Astrocyte (in vitro differentiated cells and primary cell): ENCODE measurements at regions not wholly inside any gene's neighbourhood (a gene's known extent, or its start where the extent isn't known, plus 50 kb on each side); places are given as distances from the start of the nearest gene placed in this dataset.

ENCODE experiments used
- DNase-seq: peaks from one replicate; pipeline ENCODE4 v3.0.0-alpha.2; 2010; ENCODE audit warnings: low read depth
- FAIRE-seq: peaks from 2 replicates; lab custom pipeline; 2011; peaks lifted over from hg19 to GRCh38; lab: Jason Lieb, UNC
- H2AFZ ChIP-seq: 2 replicates; pipeline ENCODE4 v1.6.0; 2012; ENCODE audit warnings: low read depth, low read length, inconsistent platforms
- H3K27ac ChIP-seq: 2 replicates; pipeline ENCODE4 v1.5.1; 2011; ENCODE audit warnings: low read depth, low read length, inconsistent platforms
- H3K27me3 ChIP-seq: 2 replicates; pipeline ENCODE4 v1.6.0; 2011; ENCODE audit warnings: low read length, inconsistent platforms; ENCODE audit not compliant: insufficient read depth
- H3K36me3 ChIP-seq: 2 replicates; pipeline ENCODE4 v1.5.1; 2011; ENCODE audit warnings: low read length, inconsistent platforms; ENCODE audit not compliant: insufficient read depth
- H3K4me1 ChIP-seq: 2 replicates; pipeline ENCODE4 v1.5.1; 2011; ENCODE audit warnings: low read length, inconsistent platforms; ENCODE audit not compliant: insufficient read depth
- H3K4me2 ChIP-seq: 2 replicates; pipeline ENCODE4 v1.6.0; 2012; ENCODE audit warnings: low read length, inconsistent platforms
- H3K4me3 ChIP-seq: 2 replicates; pipeline ENCODE4 v1.5.1; 2011; ENCODE audit warnings: low read depth, mild to moderate bottlenecking, low read length, inconsistent platforms; ENCODE audit not compliant: insufficient read depth
- H3K79me2 ChIP-seq: 2 replicates; pipeline ENCODE4 v1.6.0; 2012; ENCODE audit warnings: mild to moderate bottlenecking, low read length, inconsistent platforms; ENCODE audit not compliant: insufficient read depth
- H3K9ac ChIP-seq: 2 replicates; pipeline ENCODE4 v1.6.0; 2012; ENCODE audit warnings: mild to moderate bottlenecking, low read length, inconsistent platforms
- H3K9me3 ChIP-seq: 2 replicates; pipeline ENCODE4 v1.5.1; 2012; ENCODE audit warnings: low read depth, mild to moderate bottlenecking, low read length, inconsistent platforms; ENCODE audit not compliant: insufficient read depth
- H4K20me1 ChIP-seq: 2 replicates; pipeline ENCODE4 v1.6.0; 2012; ENCODE audit warnings: low read length, inconsistent platforms; ENCODE audit not compliant: insufficient read depth
- H3K27ac Mint-ChIP-seq: one replicate; pipeline ENCODE4 v1.8.0; 2021; ENCODE audit warnings: mild to moderate bottlenecking, mixed read lengths; ENCODE audit not compliant: unreplicated experiment
- H3K27me3 Mint-ChIP-seq: one replicate; pipeline ENCODE4 v1.8.0; 2021; ENCODE audit warnings: low read depth, mixed read lengths; ENCODE audit not compliant: unreplicated experiment
- H3K36me3 Mint-ChIP-seq: one replicate; pipeline ENCODE4 v1.8.0; 2021; ENCODE audit warnings: low read depth, mixed read lengths; ENCODE audit not compliant: unreplicated experiment
- H3K4me1 Mint-ChIP-seq: one replicate; pipeline ENCODE4 v1.8.0; 2021; ENCODE audit warnings: low read depth, mixed read lengths; ENCODE audit not compliant: unreplicated experiment
- H3K4me3 Mint-ChIP-seq: one replicate; pipeline ENCODE4 v1.8.0; 2021; ENCODE audit warnings: mild to moderate bottlenecking, moderate library complexity, mixed read lengths; ENCODE audit not compliant: unreplicated experiment
- H3K9me3 Mint-ChIP-seq: one replicate; pipeline ENCODE4 v1.8.0; 2021; ENCODE audit warnings: mild to moderate bottlenecking, mixed read lengths; ENCODE audit not compliant: unreplicated experiment
- EZH2 ChIP-seq: IDR thresholded peaks from 2 replicates; pipeline ENCODE4 v1.6.1; 2012; ENCODE audit warnings: mild to moderate bottlenecking, low read length, inconsistent platforms; ENCODE audit not compliant: insufficient read depth
- TF ChIP-seq, protein P1 (sequence below): IDR thresholded peaks from 2 replicates; pipeline ENCODE4 v1.5.1; 2011; ENCODE audit warnings: low read depth, mild to moderate bottlenecking, inconsistent platforms, low read length, moderate library complexity; ENCODE audit not compliant: insufficient read depth

DNA sequence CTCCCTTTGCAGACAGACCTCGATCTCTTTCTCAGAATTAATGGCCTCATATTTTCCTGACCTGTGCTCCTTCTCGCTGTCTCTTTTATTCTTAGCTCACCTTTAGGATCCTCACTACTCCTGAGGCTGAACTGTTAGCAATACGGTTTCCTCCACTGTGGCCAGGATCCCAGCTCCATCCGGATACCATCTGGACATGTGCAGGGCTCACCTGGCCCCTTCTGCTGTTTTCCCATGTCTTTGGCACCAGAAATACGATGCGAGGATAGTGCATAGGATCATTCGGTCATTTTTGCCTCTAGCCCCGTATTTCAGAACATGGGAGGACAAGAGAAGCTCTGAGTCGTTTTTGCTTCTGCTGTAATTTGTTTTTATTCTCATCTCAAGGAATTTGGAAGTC lies 108.5 kb upstream of the KIF26B start:
- peaks cover 6% of the 10 kb centered on the region for H3K36me3 Mint-ChIP-seq
- H3K9me3 Mint-ChIP-seq: no peaks in the 10 kb centered on the region
- H3K79me2 ChIP-seq: no peaks in the 10 kb centered on the region
- no peak overlapping the region for H3K27ac ChIP-seq
- no peak overlapping the region for H3K4me2 ChIP-seq
- H3K27me3 ChIP-seq: no peaks in the 10 kb centered on the region
- H3K36me3 ChIP-seq: no peaks in the 10 kb centered on the region
- peaks cover 4% of the 10 kb centered on the region for H3K4me1 ChIP-seq
- H3K27ac Mint-ChIP-seq: no peak overlapping the region
- H3K4me3 Mint-ChIP-seq: no peak overlapping the region
- no peaks in the 10 kb centered on the region for H3K9me3 ChIP-seq
- FAIRE-seq (no peak), DNase-seq (no peak)
- H3K4me1 Mint-ChIP-seq: no peaks in the 10 kb centered on the region
- no peaks in the 10 kb centered on the region for H3K27me3 Mint-ChIP-seq
- H3K9ac ChIP-seq: no peak overlapping the region
- H4K20me1 ChIP-seq: no peaks in the 10 kb centered on the region
- no peak overlapping the region for H3K4me3 ChIP-seq
- H2AFZ ChIP-seq: no peak overlapping the region
- no peak for TF ChIP-seq EZH2
- TF ChIP-seq, protein P1, sequence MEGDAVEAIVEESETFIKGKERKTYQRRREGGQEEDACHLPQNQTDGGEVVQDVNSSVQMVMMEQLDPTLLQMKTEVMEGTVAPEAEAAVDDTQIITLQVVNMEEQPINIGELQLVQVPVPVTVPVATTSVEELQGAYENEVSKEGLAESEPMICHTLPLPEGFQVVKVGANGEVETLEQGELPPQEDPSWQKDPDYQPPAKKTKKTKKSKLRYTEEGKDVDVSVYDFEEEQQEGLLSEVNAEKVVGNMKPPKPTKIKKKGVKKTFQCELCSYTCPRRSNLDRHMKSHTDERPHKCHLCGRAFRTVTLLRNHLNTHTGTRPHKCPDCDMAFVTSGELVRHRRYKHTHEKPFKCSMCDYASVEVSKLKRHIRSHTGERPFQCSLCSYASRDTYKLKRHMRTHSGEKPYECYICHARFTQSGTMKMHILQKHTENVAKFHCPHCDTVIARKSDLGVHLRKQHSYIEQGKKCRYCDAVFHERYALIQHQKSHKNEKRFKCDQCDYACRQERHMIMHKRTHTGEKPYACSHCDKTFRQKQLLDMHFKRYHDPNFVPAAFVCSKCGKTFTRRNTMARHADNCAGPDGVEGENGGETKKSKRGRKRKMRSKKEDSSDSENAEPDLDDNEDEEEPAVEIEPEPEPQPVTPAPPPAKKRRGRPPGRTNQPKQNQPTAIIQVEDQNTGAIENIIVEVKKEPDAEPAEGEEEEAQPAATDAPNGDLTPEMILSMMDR: no peak

DNA sequence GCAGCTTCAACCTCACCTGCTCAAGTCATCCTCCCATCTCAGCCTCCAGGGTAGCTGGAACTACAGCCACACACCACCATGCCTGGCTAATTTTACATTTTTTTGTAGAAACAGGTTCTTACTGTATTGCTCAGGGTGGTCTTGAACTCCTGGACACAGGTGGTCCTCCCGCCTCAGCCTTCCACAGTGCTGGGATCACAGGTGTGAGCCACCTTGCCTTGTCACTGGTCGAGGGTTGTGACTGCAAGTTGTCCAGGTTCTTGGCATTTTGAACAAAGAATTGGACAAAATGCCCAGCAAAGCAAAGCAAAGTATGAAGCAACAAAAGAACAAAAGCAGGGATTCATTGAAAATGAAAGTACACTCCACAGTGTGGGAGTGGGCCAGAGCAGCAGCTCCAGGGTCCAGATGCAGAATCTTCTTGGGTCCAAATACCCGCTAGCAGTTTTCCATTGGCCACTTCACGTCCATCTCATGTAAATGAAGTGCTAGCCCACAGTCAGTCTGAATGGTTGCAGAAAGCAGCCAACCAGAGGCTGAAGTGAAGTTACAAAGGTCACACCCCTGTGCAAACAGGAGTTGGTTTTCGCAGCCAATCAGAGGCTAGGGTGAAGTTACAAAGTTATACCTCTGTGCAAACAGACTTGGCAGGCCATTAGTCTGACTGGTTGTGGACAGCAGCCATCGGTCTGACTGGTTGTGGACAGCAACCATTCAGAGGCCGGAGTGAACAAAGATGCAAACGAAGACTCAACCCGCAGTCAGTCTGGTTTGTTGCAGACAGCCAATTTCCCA lies 109.5 kb upstream of the KIF26B start:
- no peaks in the 10 kb centered on the region for H3K79me2 ChIP-seq
- Mint-ChIP-seq H3K9me3 (no peaks in the 10 kb centered on the region), H3K36me3 (peaks cover 6% of the 10 kb centered on the region), H3K27ac (no peak overlapping the region), H3K4me3 (no peak overlapping the region), H3K4me1 (no peaks in the 10 kb centered on the region), H3K27me3 (no peaks in the 10 kb centered on the region)
- H3K4me2 ChIP-seq: peak overlapping the region; percentile 9
- FAIRE-seq (no peak), DNase-seq (peak; percentile 17)
- H3K9me3 ChIP-seq: no peaks in the 10 kb centered on the region
- no peaks in the 10 kb centered on the region for H4K20me1 ChIP-seq
- H3K4me3 ChIP-seq: no peak overlapping the region
- TF ChIP-seq, protein P1: no peak
- no peak for TF ChIP-seq EZH2
- peaks cover 4% of the 10 kb centered on the region for H3K4me1 ChIP-seq
- H2AFZ ChIP-seq: no peak overlapping the region
- H3K27ac ChIP-seq: no peak overlapping the region
- H3K9ac ChIP-seq: no peak overlapping the region
- no peaks in the 10 kb centered on the region for H3K27me3 ChIP-seq
- H3K36me3 ChIP-seq: no peaks in the 10 kb centered on the region

DNA sequence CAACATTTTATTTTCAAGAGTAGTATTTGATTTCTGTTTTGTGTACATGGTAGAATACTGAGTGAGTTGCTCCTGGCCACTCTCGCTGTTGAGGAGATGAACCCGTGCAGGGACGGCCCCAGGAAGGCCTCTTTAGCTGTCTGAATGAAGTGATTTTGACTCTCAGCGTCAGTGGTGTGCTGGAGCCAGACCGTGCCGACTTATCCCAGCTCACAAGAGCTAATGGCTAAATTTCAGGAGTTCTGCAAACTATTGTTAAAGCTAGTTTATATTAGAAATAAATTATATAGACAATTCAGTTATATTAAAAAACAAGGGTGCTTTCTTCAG lies 111.2 kb upstream of the KIF26B start:
- no peak overlapping the region for H3K27ac Mint-ChIP-seq
- no peaks in the 10 kb centered on the region for H3K27me3 Mint-ChIP-seq
- H3K4me3 Mint-ChIP-seq: no peak overlapping the region
- Histone ChIP-seq H3K36me3 (no peaks in the 10 kb centered on the region), H3K4me1 (peaks cover 4% of the 10 kb centered on the region), H4K20me1 (no peaks in the 10 kb centered on the region), H3K27me3 (no peaks in the 10 kb centered on the region), H3K79me2 (no peaks in the 10 kb centered on the region), H3K27ac (no peak overlapping the region), H3K4me2 (no peak overlapping the region), H3K9ac (no peak overlapping the region), H2AFZ (no peak overlapping the region), H3K9me3 (no peaks in the 10 kb centered on the region), H3K4me3 (no peak overlapping the region)
- TF ChIP-seq, protein P1: no peak
- no peak for TF ChIP-seq EZH2
- H3K36me3 Mint-ChIP-seq: no peaks in the 10 kb centered on the region
- DNase-seq (no peak), FAIRE-seq (no peak)
- no peaks in the 10 kb centered on the region for H3K9me3 Mint-ChIP-seq
- no peaks in the 10 kb centered on the region for H3K4me1 Mint-ChIP-seq
